Erythroblast (primary cell): ENCODE measurements at regions not wholly inside any gene's neighbourhood (a gene's known extent, or its start where the extent isn't known, plus 50 kb on each side); places are given as distances from the start of the nearest gene placed in this dataset.

Experiments
- GATA1 ChIP-seq: IDR thresholded peaks from 2 replicates; pipeline ENCODE4 v1.6.1; 2011; ENCODE audit warnings: low read depth, mild to moderate bottlenecking, control low read depth, low read length, moderate library complexity
- POLR2A ChIP-seq: IDR thresholded peaks from 2 replicates; pipeline ENCODE4 v1.6.1; 2011; ENCODE audit warnings: mild to moderate bottlenecking, low read length

GRCh38 chr12:107396991-107397390 lies 288.6 kb upstream of the PWP1 start:
- TF ChIP-seq POLR2A, result no peak
- no peak for TF ChIP-seq GATA1
